ENCODE measurements at regions not wholly inside any gene's neighbourhood (a gene's known extent, or its start where the extent isn't known, plus 50 kb on each side); places are given as distances from the start of the nearest gene placed in this dataset.
"Not testable (repeated sequence)": the region's sequence is repeated elsewhere in the genome, so short reads cannot be mapped to it uniquely, and the experiment has no call there.

- no peaks in the 10 kb centered on the region for H3K27me3 ChIP-seq
- no peak for TF ChIP-seq CTCF (IDR thresholded peaks at IDR 0.05; ENCODE audit: low read depth, low read length)
- no peak overlapping the region for H3K4me3 ChIP-seq (ENCODE audit: low read depth, low read length)
- H3K9me3 ChIP-seq: peaks cover 3% of the 10 kb centered on the region; the same call in 1 of the 2 replicates
- H3K36me3 ChIP-seq: no peaks in the 10 kb centered on the region
- no peak for DNase-seq
- no peaks in the 10 kb centered on the region for H3K4me1 ChIP-seq
Observed at GRCh38 chr5:142520885-142521284, 165.0 kb downstream of the FGF1 start.

GRCh38 chr5:142519913-142520312, 166.0 kb downstream of the FGF1 start:
- not testable (repeated sequence) for H3K4me3 ChIP-seq (ENCODE audit: low read depth, low read length); H3K9me3 ChIP-seq

GRCh38 chr5:142517840-142518239, 168.1 kb downstream of the FGF1 start:
- no peaks in the 10 kb centered on the region for H3K4me1 ChIP-seq

More at GRCh38 chr5:142519913-142520312, 166.0 kb downstream of the FGF1 start:
- not testable (repeated sequence) for DNase-seq, H3K4me1 ChIP-seq, H3K27me3 ChIP-seq, H3K36me3 ChIP-seq

GRCh38 chr5:142516732-142517131, 169.2 kb downstream of the FGF1 start:
- no peaks in the 10 kb centered on the region for H3K4me1 ChIP-seq
- H3K36me3 ChIP-seq: no peaks in the 10 kb centered on the region

More at GRCh38 chr5:142517840-142518239, 168.1 kb downstream of the FGF1 start:
- no peak for DNase-seq
- TF ChIP-seq CTCF (IDR thresholded peaks at IDR 0.05; ENCODE audit: low read depth, low read length): no peak
- H3K9me3 ChIP-seq: peaks cover 4% of the 10 kb centered on the region; the same call in 1 of the 2 replicates
- no peaks in the 10 kb centered on the region for H3K27me3 ChIP-seq
- no peak overlapping the region for H3K4me3 ChIP-seq (ENCODE audit: low read depth, low read length)
- no peaks in the 10 kb centered on the region for H3K36me3 ChIP-seq

GRCh38 chr5:142515036-142515435, 170.9 kb downstream of the FGF1 start:
- TF ChIP-seq CTCF (IDR thresholded peaks at IDR 0.05; ENCODE audit: low read depth, low read length): no peak
- DNase-seq: no peak
- Histone ChIP-seq H3K9me3 (peaks cover 4% of the 10 kb centered on the region; the same call in 1 of the 2 replicates), H3K4me3 (ENCODE audit: low read depth, low read length) (no peak overlapping the region), H3K4me1 (no peaks in the 10 kb centered on the region), H3K36me3 (no peaks in the 10 kb centered on the region), H3K27me3 (no peaks in the 10 kb centered on the region)

More at GRCh38 chr5:142516732-142517131, 169.2 kb downstream of the FGF1 start:
- TF ChIP-seq CTCF (IDR thresholded peaks at IDR 0.05; ENCODE audit: low read depth, low read length): no peak
- peaks cover 4% of the 10 kb centered on the region; the same call in 1 of the 2 replicates for H3K9me3 ChIP-seq
- DNase-seq: no peak
- H3K27me3 ChIP-seq: no peaks in the 10 kb centered on the region
- H3K4me3 ChIP-seq (ENCODE audit: low read depth, low read length): no peak overlapping the region

GRCh38 chr5:142514196-142514595, 171.7 kb downstream of the FGF1 start:
- TF ChIP-seq CTCF (IDR thresholded peaks at IDR 0.05; ENCODE audit: low read depth, low read length): no peak
- no peak for DNase-seq
- no peaks in the 10 kb centered on the region for H3K36me3 ChIP-seq
- H3K27me3 ChIP-seq: no peaks in the 10 kb centered on the region
- H3K4me1 ChIP-seq: no peaks in the 10 kb centered on the region; the same call in 1 of the 2 replicates
- no peak overlapping the region for H3K4me3 ChIP-seq (ENCODE audit: low read depth, low read length)
- peaks cover 4% of the 10 kb centered on the region; the same call in 1 of the 2 replicates for H3K9me3 ChIP-seq

Data from BE2C (cell line).